ENCODE measurements at regions not wholly inside any gene's neighbourhood (a gene's known extent, or its start where the extent isn't known, plus 50 kb on each side); places are given as distances from the start of the nearest gene placed in this dataset.

GRCh38 chr4:166602068-166602467, 632.2 kb downstream of the SPOCK3 start:
- H3K9me3 Mint-ChIP-seq (ENCODE audit: unreplicated experiment): peaks cover 2% of the 10 kb centered on the region
- H3K36me3 ChIP-seq (ENCODE audit: insufficient read depth, low read length): no peaks in the 10 kb centered on the region
- no peaks in the 10 kb centered on the region for H3K27me3 Mint-ChIP-seq (ENCODE audit: low read depth, unreplicated experiment)
- no peak overlapping the region for H3K27ac Mint-ChIP-seq (ENCODE audit: unreplicated experiment)
- H3K4me1 Mint-ChIP-seq (ENCODE audit: low read depth, unreplicated experiment): no peaks in the 10 kb centered on the region
- DNase-seq (ENCODE audit: low read depth) (no peak), FAIRE-seq (no peak)
- H3K27ac ChIP-seq (ENCODE audit: low read depth, low read length): no peak overlapping the region
- no peaks in the 10 kb centered on the region for H3K4me1 ChIP-seq (ENCODE audit: insufficient read depth, low read length)
- H2AFZ ChIP-seq (ENCODE audit: low read depth, low read length): no peak overlapping the region
- H3K79me2 ChIP-seq (ENCODE audit: insufficient read depth, low read length): no peaks in the 10 kb centered on the region
- TF ChIP-seq CTCF (IDR thresholded peaks at IDR 0.05; ENCODE audit: insufficient read depth, low read depth, low read length) (no peak), EZH2 (IDR thresholded peaks at IDR 0.05; ENCODE audit: insufficient read depth, low read length) (no peak)
- H3K4me2 ChIP-seq (ENCODE audit: low read length): no peak overlapping the region
- H3K27me3 ChIP-seq (ENCODE audit: insufficient read depth, low read length): no peaks in the 10 kb centered on the region
- H3K9ac ChIP-seq (ENCODE audit: low read length): no peak overlapping the region
- H3K9me3 ChIP-seq (ENCODE audit: insufficient read depth, low read depth, low read length): no peaks in the 10 kb centered on the region
- H3K4me3 ChIP-seq (ENCODE audit: insufficient read depth, low read depth, low read length): no peak overlapping the region
- no peak overlapping the region for H3K4me3 Mint-ChIP-seq (ENCODE audit: unreplicated experiment)
- no peaks in the 10 kb centered on the region for H3K36me3 Mint-ChIP-seq (ENCODE audit: low read depth, unreplicated experiment)
- no peaks in the 10 kb centered on the region for H4K20me1 ChIP-seq (ENCODE audit: insufficient read depth, low read length)

- Histone ChIP-seq H3K36me3 (ENCODE audit: insufficient read depth, low read length) (no peaks in the 10 kb centered on the region), H3K27ac (ENCODE audit: low read depth, low read length) (no peak overlapping the region), H2AFZ (ENCODE audit: low read depth, low read length) (no peak overlapping the region), H3K79me2 (ENCODE audit: insufficient read depth, low read length) (no peaks in the 10 kb centered on the region), H3K9me3 (ENCODE audit: insufficient read depth, low read depth, low read length) (no peaks in the 10 kb centered on the region), H3K4me2 (ENCODE audit: low read length) (no peak overlapping the region), H3K4me1 (ENCODE audit: insufficient read depth, low read length) (no peaks in the 10 kb centered on the region), H4K20me1 (ENCODE audit: insufficient read depth, low read length) (no peaks in the 10 kb centered on the region), H3K4me3 (ENCODE audit: insufficient read depth, low read depth, low read length) (no peak overlapping the region), H3K27me3 (ENCODE audit: insufficient read depth, low read length) (no peaks in the 10 kb centered on the region), H3K9ac (ENCODE audit: low read length) (no peak overlapping the region)
- H3K9me3 Mint-ChIP-seq (ENCODE audit: unreplicated experiment): no peaks in the 10 kb centered on the region
- H3K4me1 Mint-ChIP-seq (ENCODE audit: low read depth, unreplicated experiment): no peaks in the 10 kb centered on the region
- H3K4me3 Mint-ChIP-seq (ENCODE audit: unreplicated experiment): no peak overlapping the region
- FAIRE-seq (no peak), DNase-seq (ENCODE audit: low read depth) (no peak)
- no peaks in the 10 kb centered on the region for H3K36me3 Mint-ChIP-seq (ENCODE audit: low read depth, unreplicated experiment)
- no peak overlapping the region for H3K27ac Mint-ChIP-seq (ENCODE audit: unreplicated experiment)
- H3K27me3 Mint-ChIP-seq (ENCODE audit: low read depth, unreplicated experiment): no peaks in the 10 kb centered on the region
- TF ChIP-seq EZH2 (IDR thresholded peaks at IDR 0.05; ENCODE audit: insufficient read depth, low read length): no peak
- no peak for TF ChIP-seq CTCF (IDR thresholded peaks at IDR 0.05; ENCODE audit: insufficient read depth, low read depth, low read length)
Measured at GRCh38 chr4:166622425-166622977, 611.8 kb downstream of the SPOCK3 start.

GRCh38 chr4:166625018-166625637, 609.2 kb downstream of the SPOCK3 start:
- Histone ChIP-seq H3K36me3 (ENCODE audit: insufficient read depth, low read length) (no peaks in the 10 kb centered on the region), H2AFZ (ENCODE audit: low read depth, low read length) (no peak overlapping the region), H4K20me1 (ENCODE audit: insufficient read depth, low read length) (no peaks in the 10 kb centered on the region), H3K27ac (ENCODE audit: low read depth, low read length) (no peak overlapping the region), H3K4me1 (ENCODE audit: insufficient read depth, low read length) (no peaks in the 10 kb centered on the region), H3K9me3 (ENCODE audit: insufficient read depth, low read depth, low read length) (no peaks in the 10 kb centered on the region), H3K27me3 (ENCODE audit: insufficient read depth, low read length) (no peaks in the 10 kb centered on the region), H3K79me2 (ENCODE audit: insufficient read depth, low read length) (no peaks in the 10 kb centered on the region), H3K9ac (ENCODE audit: low read length) (no peak overlapping the region), H3K4me3 (ENCODE audit: insufficient read depth, low read depth, low read length) (no peak overlapping the region), H3K4me2 (ENCODE audit: low read length) (no peak overlapping the region)
- Mint-ChIP-seq H3K9me3 (ENCODE audit: unreplicated experiment) (no peaks in the 10 kb centered on the region), H3K27me3 (ENCODE audit: low read depth, unreplicated experiment) (no peaks in the 10 kb centered on the region), H3K36me3 (ENCODE audit: low read depth, unreplicated experiment) (no peaks in the 10 kb centered on the region), H3K4me3 (ENCODE audit: unreplicated experiment) (no peak overlapping the region), H3K4me1 (ENCODE audit: low read depth, unreplicated experiment) (no peaks in the 10 kb centered on the region), H3K27ac (ENCODE audit: unreplicated experiment) (no peak overlapping the region)
- no peak for FAIRE-seq
- no peak for DNase-seq (ENCODE audit: low read depth)
- no peak for TF ChIP-seq EZH2 (IDR thresholded peaks at IDR 0.05; ENCODE audit: insufficient read depth, low read length)

All from astrocyte (in vitro differentiated cells and primary cell).